SK-N-SH treated with all-trans-retinoic acid at 6 μM for 48 hours (cell line): ENCODE measurements at regions not wholly inside any gene's neighbourhood (a gene's known extent, or its start where the extent isn't known, plus 50 kb on each side); places are given as distances from the start of the nearest gene placed in this dataset.

ENCODE experiments used
- ATAC-seq: fragments of 200-7000 bp; cut with Tn5 transposase; 3 replicates; pipeline ENCODE4 v1.9.1; 2020; ENCODE audit warnings: mild to moderate bottlenecking, moderate library complexity
- BACH2 ChIP-seq: fragments of 250-450 bp; sonication (Bioruptor Pico); IDR thresholded peaks from 2 replicates; pipeline ENCODE4 v1.9.0; 2021; ENCODE audit warnings: mild to moderate bottlenecking, borderline replicate concordance
- CSDC2 ChIP-seq: fragments of 250-450 bp; sonication (Bioruptor Pico); IDR thresholded peaks from 2 replicates; pipeline ENCODE4 v1.5.0; 2020; ENCODE audit warnings: mild to moderate bottlenecking, moderate library complexity
- GLIS3 ChIP-seq: fragments of 250-450 bp; sonication (Bioruptor Pico); IDR thresholded peaks from 2 replicates; pipeline ENCODE4 v1.5.0; 2020; ENCODE audit warnings: mild to moderate bottlenecking, moderate library complexity
- ISL1 ChIP-seq: fragments of 250-450 bp; sonication (Bioruptor Pico); IDR thresholded peaks from 2 replicates; pipeline ENCODE4 v2.1.2; 2022; ENCODE audit warnings: mild to moderate bottlenecking, moderate library complexity
- OSR1 ChIP-seq: fragments of 250-450 bp; sonication (Bioruptor Pico); IDR thresholded peaks from 2 replicates; pipeline ENCODE4 v1.8.0; 2022; ENCODE audit warnings: moderate library complexity, mild to moderate bottlenecking, inconsistent platforms
- POU6F1 ChIP-seq: fragments of 250-450 bp; sonication (Bioruptor Pico); IDR thresholded peaks from 2 replicates; pipeline ENCODE4 v1.8.0; 2021; ENCODE audit warnings: low read depth, mild to moderate bottlenecking, moderate library complexity, borderline replicate concordance
- RARB ChIP-seq: fragments of 250-450 bp; sonication (Bioruptor Pico); IDR thresholded peaks from 2 replicates; pipeline ENCODE4 v1.8.0; 2021; ENCODE audit warnings: mild to moderate bottlenecking, moderate library complexity
- SNAI2 ChIP-seq: fragments of 250-450 bp; sonication (Bioruptor Pico); IDR thresholded peaks from 2 replicates; pipeline ENCODE4 v1.5.0; 2020; ENCODE audit warnings: mild to moderate bottlenecking, moderate library complexity
- TOX ChIP-seq: fragments of 250-450 bp; sonication (Bioruptor Pico); IDR thresholded peaks from 2 replicates; pipeline ENCODE4 v1.8.0; 2021; ENCODE audit warnings: mild to moderate bottlenecking, moderate library complexity, borderline replicate concordance
- TSHZ2 ChIP-seq: fragments of 250-450 bp; sonication (Bioruptor Pico); IDR thresholded peaks from 2 replicates; pipeline ENCODE4 v1.5.0; 2020; ENCODE audit warnings: mild to moderate bottlenecking, moderate library complexity
- ZC3H10 ChIP-seq: fragments of 250-450 bp; sonication (Bioruptor Pico); IDR thresholded peaks from 2 replicates; pipeline ENCODE4 v1.5.1; 2021; ENCODE audit warnings: mild to moderate bottlenecking, moderate library complexity
- ZFP30 ChIP-seq: fragments of 450-650 bp; formaldehyde crosslinking; IDR thresholded peaks from 2 replicates; pipeline ENCODE4 v1.5.0; 2022; ENCODE audit warnings: mild to moderate bottlenecking, moderate library complexity
- ZNF565 ChIP-seq: fragments of 450-650 bp; formaldehyde crosslinking; conservative IDR thresholded peaks from 2 replicates; pipeline ENCODE4 v1.5.0; 2020; ENCODE audit warnings: low read depth, mild to moderate bottlenecking, moderate library complexity
- ZNF70 ChIP-seq: fragments of 450-650 bp; formaldehyde crosslinking; IDR thresholded peaks from 2 replicates; pipeline ENCODE4 v1.5.0; 2020; ENCODE audit warnings: mild to moderate bottlenecking, moderate library complexity
- ZNF8 ChIP-seq: fragments of 450-650 bp; formaldehyde crosslinking; IDR thresholded peaks from 2 replicates; pipeline ENCODE4 v1.5.0; 2020; ENCODE audit warnings: mild to moderate bottlenecking, moderate library complexity
- TF ChIP-seq, protein P1 (sequence below): fragments of 250-450 bp; sonication (Bioruptor Pico); IDR thresholded peaks from 2 replicates; pipeline ENCODE4 v1.5.1; 2021; ENCODE audit warnings: mild to moderate bottlenecking, moderate library complexity

- no peak for TF ChIP-seq TSHZ2 (CRISPR knock-in tag)
- no peak for TF ChIP-seq OSR1 (CRISPR knock-in tag)
- TF ChIP-seq, protein P1, sequence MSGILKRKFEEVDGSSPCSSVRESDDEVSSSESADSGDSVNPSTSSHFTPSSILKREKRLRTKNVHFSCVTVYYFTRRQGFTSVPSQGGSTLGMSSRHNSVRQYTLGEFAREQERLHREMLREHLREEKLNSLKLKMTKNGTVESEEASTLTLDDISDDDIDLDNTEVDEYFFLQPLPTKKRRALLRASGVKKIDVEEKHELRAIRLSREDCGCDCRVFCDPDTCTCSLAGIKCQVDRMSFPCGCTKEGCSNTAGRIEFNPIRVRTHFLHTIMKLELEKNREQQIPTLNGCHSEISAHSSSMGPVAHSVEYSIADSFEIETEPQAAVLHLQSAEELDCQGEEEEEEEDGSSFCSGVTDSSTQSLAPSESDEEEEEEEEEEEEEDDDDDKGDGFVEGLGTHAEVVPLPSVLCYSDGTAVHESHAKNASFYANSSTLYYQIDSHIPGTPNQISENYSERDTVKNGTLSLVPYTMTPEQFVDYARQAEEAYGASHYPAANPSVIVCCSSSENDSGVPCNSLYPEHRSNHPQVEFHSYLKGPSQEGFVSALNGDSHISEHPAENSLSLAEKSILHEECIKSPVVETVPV (CRISPR knock-in tag) = no peak
- TF ChIP-seq CSDC2 (CRISPR knock-in tag) = no peak
- no peak for TF ChIP-seq ZNF565 (CRISPR knock-in tag)
- no peak for TF ChIP-seq ZFP30
Measured at GRCh38 chrX:79530310-79531108, 163.4 kb upstream of the ITM2A start (continued).

- no peak for ATAC-seq
- TF ChIP-seq BACH2 (CRISPR knock-in tag) = no peak
- TF ChIP-seq, protein P1 (CRISPR knock-in tag) = no peak
- TF ChIP-seq, all 23 proteins: peak for 0
Measured at GRCh38 chrX:79524642-79525041, 157.5 kb upstream of the ITM2A start.

DNA sequence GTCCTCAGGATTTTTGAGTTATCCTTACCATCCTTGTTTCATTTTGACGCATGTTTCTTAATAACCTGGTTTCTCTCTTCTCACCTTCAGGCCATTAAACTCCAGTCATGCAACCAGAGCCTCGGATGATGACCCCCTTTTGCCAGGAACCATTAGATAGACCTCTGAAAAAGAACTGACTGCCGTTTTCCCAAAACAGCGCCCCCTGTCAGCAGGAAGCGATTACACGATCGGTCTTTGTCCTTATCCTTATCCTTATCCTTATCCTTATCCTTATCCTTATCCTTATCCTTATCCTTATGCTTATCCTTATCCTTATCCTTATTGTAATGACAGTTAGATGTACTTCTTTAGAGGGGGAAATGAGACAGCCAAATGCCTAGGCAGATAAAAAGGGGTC is 148.4 kb upstream of the ITM2A start:
- no peak for ATAC-seq
- TF ChIP-seq ZNF565 (CRISPR knock-in tag) (no peak), ISL1 (CRISPR knock-in tag) (no peak), BACH2 (CRISPR knock-in tag) (no peak), ZFP30 (no peak), ZNF70 (CRISPR knock-in tag) (no peak), ZC3H10 (CRISPR knock-in tag) (no peak), TSHZ2 (CRISPR knock-in tag) (no peak), TOX (CRISPR knock-in tag) (no peak)

- ATAC-seq = no peak
- TF ChIP-seq POU6F1 (CRISPR knock-in tag) (no peak), ZNF8 (no peak), TOX (CRISPR knock-in tag) (no peak), ZC3H10 (CRISPR knock-in tag) (no peak), CSDC2 (CRISPR knock-in tag) (no peak)
Measured at GRCh38 chrX:79511799-79512198, 144.7 kb upstream of the ITM2A start.

DNA sequence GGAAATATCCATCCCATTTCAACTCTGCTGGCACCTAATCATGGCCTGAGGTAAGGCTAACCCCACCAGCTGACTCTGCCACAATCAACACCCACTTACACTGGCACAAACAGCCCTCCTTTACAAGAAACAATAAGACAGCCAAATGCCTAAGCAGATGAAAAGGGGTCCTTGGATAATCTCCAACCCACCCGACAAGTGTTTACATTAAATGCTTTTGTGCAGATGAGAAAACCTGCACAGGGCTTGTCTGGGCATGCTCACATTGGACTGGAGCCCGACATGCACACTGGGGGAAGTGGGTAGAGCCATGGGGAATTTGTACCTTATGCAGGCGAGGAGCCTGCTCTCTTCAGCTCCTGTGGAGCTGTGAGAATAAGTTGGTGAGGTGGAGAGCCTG is 138.9 kb upstream of the ITM2A start:
- no peak for ATAC-seq
- TF ChIP-seq TOX (CRISPR knock-in tag) = no peak
- TF ChIP-seq POU6F1 (CRISPR knock-in tag) = no peak
- TF ChIP-seq ZNF565 (CRISPR knock-in tag) = no peak
- TF ChIP-seq, protein P1 (CRISPR knock-in tag) = no peak
- TF ChIP-seq RARB (CRISPR knock-in tag) = no peak
- no peak for TF ChIP-seq ZFP30
- no peak for TF ChIP-seq GLIS3 (CRISPR knock-in tag)
- no peak for TF ChIP-seq SNAI2
- no peak for TF ChIP-seq BACH2 (CRISPR knock-in tag)
- no peak for TF ChIP-seq ZC3H10 (CRISPR knock-in tag)
- TF ChIP-seq ZNF8 = no peak
- TF ChIP-seq OSR1 (CRISPR knock-in tag) = no peak
